Spleen (tissue), 7 donors: ENCODE measurements at regions not wholly inside any gene's neighbourhood (a gene's known extent, or its start where the extent isn't known, plus 50 kb on each side); places are given as distances from the start of the nearest gene placed in this dataset.

Source experiments
- CTCF ChIP-seq, 11 experiments: fragments of 200-600 bp in 7 of 11; fragments of 450-650 bp in 4 of 11; sonication (generic) in 4 of 11; IDR thresholded peaks in 8 of 11; conservative IDR thresholded peaks in 3 of 11; 1 replicate in 7 of 11; 2 replicates in 4 of 11; pipeline versions ENCODE4 v1.4.0 to v1.8.0; 2016 to 2021; ENCODE audit warnings: antibody characterized with exemption in 11 of 11, inconsistent platforms in 4 of 11, mild to moderate bottlenecking in 1 of 11
- POLR2AphosphoS5 ChIP-seq, 3 donors: sonication (generic); formaldehyde crosslinking; IDR thresholded peaks; one replicate each; pipeline ENCODE4 v1.5.1; 2017; ENCODE audit warnings: antibody characterized with exemption in 3 of 3
- donor health status: DM: no; HTN: no; CAD: no; lungs with moderate emphysema.
- donor health status: DM: no; HTN: no; CAD: no.
- donor health status: DM: no; HTN: no; CAD: no.

DNA sequence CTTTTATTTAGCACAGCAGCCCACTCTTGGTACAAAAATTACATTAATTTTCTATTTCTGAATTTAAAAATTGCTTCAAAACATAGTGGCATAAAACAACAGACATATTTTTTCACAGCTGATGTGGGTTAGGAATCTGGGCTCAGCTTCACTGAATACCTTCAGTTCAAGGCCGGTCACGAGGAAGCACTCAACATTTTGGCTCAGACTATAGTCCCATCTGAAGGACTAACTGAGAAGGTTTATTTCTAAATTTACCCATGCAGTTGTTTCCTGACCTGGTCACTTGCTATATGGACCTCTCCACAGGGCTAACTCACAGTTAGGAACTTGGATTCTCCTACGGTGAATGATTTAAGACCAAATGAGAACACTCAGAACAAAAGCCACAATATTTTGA is 1230.2 kb upstream of the ADGRL3 start:
- TF ChIP-seq CTCF (IDR thresholded peaks at IDR 0.05 in 8 of 11, conservative IDR thresholded peaks at IDR 0.05 in 3 of 11) (no peak), POLR2AphosphoS5 (IDR thresholded peaks at IDR 0.05) (no peak)
